ENCODE measurements at regions not wholly inside any gene's neighbourhood (a gene's known extent, or its start where the extent isn't known, plus 50 kb on each side); places are given as distances from the start of the nearest gene placed in this dataset.

- peaks cover 5% of the 10 kb centered on the region for H3K4me1 ChIP-seq (ENCODE audit: low read length)
- no peaks in the 10 kb centered on the region for H3K79me2 ChIP-seq (ENCODE audit: low read length)
- H3K4me3 ChIP-seq (ENCODE audit: low read length): no peak overlapping the region
- 0 out of 2 replicates have a peak overlapping the region, but pooled peaks have one; percentile 46 for H2AFZ ChIP-seq (ENCODE audit: low read depth, low read length)
- TF ChIP-seq, protein P1, sequence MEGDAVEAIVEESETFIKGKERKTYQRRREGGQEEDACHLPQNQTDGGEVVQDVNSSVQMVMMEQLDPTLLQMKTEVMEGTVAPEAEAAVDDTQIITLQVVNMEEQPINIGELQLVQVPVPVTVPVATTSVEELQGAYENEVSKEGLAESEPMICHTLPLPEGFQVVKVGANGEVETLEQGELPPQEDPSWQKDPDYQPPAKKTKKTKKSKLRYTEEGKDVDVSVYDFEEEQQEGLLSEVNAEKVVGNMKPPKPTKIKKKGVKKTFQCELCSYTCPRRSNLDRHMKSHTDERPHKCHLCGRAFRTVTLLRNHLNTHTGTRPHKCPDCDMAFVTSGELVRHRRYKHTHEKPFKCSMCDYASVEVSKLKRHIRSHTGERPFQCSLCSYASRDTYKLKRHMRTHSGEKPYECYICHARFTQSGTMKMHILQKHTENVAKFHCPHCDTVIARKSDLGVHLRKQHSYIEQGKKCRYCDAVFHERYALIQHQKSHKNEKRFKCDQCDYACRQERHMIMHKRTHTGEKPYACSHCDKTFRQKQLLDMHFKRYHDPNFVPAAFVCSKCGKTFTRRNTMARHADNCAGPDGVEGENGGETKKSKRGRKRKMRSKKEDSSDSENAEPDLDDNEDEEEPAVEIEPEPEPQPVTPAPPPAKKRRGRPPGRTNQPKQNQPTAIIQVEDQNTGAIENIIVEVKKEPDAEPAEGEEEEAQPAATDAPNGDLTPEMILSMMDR (IDR thresholded peaks at IDR 0.05; ENCODE audit: low read depth, low read length): peak; percentile 47
- TF ChIP-seq EZH2phosphoT487 (IDR thresholded peaks at IDR 0.05; ENCODE audit: low read depth): no peak
- H3K36me3 ChIP-seq (replicated peaks; ENCODE audit: low read depth, low read length): no peaks in the 10 kb centered on the region
- 0 out of 2 replicates have a peak overlapping the region, but pooled peaks have one; percentile 24 for H3K4me2 ChIP-seq (ENCODE audit: low read length)
- no peaks in the 10 kb centered on the region for H3K9me3 ChIP-seq (ENCODE audit: insufficient read depth, low read length)
- no peak overlapping the region for H3K27ac ChIP-seq (ENCODE audit: low read length)
- H4K20me1 ChIP-seq (ENCODE audit: insufficient read depth, low read length): no peaks in the 10 kb centered on the region
- H3K27me3 ChIP-seq (ENCODE audit: low read depth, low read length): no peaks in the 10 kb centered on the region
- H3K9ac ChIP-seq (ENCODE audit: low read length): no peak overlapping the region
These were observed 1365.8 kb upstream of the DIAPH2 start for GRCh38 chrX:95318882-95319281.

GRCh38 chrX:95325185-95325584, 1359.5 kb upstream of the DIAPH2 start:
- no peak for TF ChIP-seq EZH2phosphoT487 (IDR thresholded peaks at IDR 0.05; ENCODE audit: low read depth)
- TF ChIP-seq, protein P1 (IDR thresholded peaks at IDR 0.05; ENCODE audit: low read depth, low read length): peak; percentile 19
- no peak overlapping the region for H3K9ac ChIP-seq (ENCODE audit: low read length)
- H3K27me3 ChIP-seq (ENCODE audit: low read depth, low read length): no peaks in the 10 kb centered on the region
- H3K36me3 ChIP-seq (replicated peaks; ENCODE audit: low read depth, low read length): no peaks in the 10 kb centered on the region
- no peak overlapping the region for H3K27ac ChIP-seq (ENCODE audit: low read length)
- no peaks in the 10 kb centered on the region for H3K9me3 ChIP-seq (ENCODE audit: insufficient read depth, low read length)
- no peak overlapping the region for H3K4me3 ChIP-seq (ENCODE audit: low read length)
- H3K4me2 ChIP-seq (ENCODE audit: low read length): no peak overlapping the region
- H3K79me2 ChIP-seq (ENCODE audit: low read length): no peaks in the 10 kb centered on the region
- H2AFZ ChIP-seq (ENCODE audit: low read depth, low read length): no peak overlapping the region
- H3K4me1 ChIP-seq (ENCODE audit: low read length): no peaks in the 10 kb centered on the region
- no peaks in the 10 kb centered on the region for H4K20me1 ChIP-seq (ENCODE audit: insufficient read depth, low read length)

DNA sequence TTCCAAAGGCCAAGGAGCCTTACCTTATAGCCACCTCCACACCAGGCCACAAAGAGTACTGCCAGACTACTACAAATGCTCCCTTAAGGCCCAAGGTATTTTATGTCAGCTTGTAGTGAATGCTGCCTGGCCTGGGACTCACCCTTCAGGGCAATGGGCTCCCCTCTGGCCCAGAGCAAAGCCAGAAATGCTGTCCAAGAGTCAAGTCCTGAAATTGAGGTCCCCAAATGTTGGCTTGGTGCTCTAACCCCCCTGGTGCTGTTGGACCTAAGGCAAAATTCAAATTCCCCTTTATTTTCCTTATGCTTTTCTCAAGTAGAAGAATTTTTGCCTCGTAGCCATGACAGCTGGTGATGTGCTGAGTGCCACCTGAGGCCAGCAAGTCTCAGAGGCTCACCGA, 1354.3 kb upstream of the DIAPH2 start:
- Histone ChIP-seq H2AFZ (ENCODE audit: low read depth, low read length) (no peak overlapping the region), H3K4me3 (ENCODE audit: low read length) (no peak overlapping the region), H4K20me1 (ENCODE audit: insufficient read depth, low read length) (no peaks in the 10 kb centered on the region), H3K9me3 (ENCODE audit: insufficient read depth, low read length) (no peaks in the 10 kb centered on the region), H3K79me2 (ENCODE audit: low read length) (no peaks in the 10 kb centered on the region), H3K9ac (ENCODE audit: low read length) (no peak overlapping the region), H3K36me3 (replicated peaks; ENCODE audit: low read depth, low read length) (no peaks in the 10 kb centered on the region), H3K4me1 (ENCODE audit: low read length) (no peaks in the 10 kb centered on the region), H3K27ac (ENCODE audit: low read length) (no peak overlapping the region), H3K27me3 (ENCODE audit: low read depth, low read length) (no peaks in the 10 kb centered on the region), H3K4me2 (ENCODE audit: low read length) (no peak overlapping the region)
- TF ChIP-seq EZH2phosphoT487 (IDR thresholded peaks at IDR 0.05; ENCODE audit: low read depth): no peak
- TF ChIP-seq, protein P1 (IDR thresholded peaks at IDR 0.05; ENCODE audit: low read depth, low read length): no peak

DNA sequence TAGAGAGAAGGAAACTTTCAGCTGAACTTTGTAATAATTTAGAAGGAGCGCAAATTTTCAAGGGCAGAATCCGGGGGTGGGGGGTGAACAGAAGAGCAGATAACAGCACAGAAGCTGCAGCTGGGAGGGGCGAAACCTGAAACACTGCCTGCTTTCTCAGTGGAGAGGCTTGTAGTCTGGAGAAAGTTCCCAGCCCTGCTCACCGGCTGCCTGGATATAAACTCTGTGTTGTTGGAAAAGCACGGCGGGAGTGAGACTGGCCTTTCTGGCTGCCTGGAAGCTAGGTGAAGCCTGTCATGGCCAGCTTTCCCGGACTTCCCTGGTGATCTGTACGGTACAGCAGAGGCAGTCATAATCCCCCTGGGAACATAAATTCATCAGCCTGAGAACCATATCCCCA, 1352.1 kb upstream of the DIAPH2 start:
- Histone ChIP-seq H3K9ac (ENCODE audit: low read length) (no peak overlapping the region), H3K27ac (ENCODE audit: low read length) (no peak overlapping the region), H3K36me3 (replicated peaks; ENCODE audit: low read depth, low read length) (no peaks in the 10 kb centered on the region), H3K4me1 (ENCODE audit: low read length) (no peaks in the 10 kb centered on the region), H3K4me2 (ENCODE audit: low read length) (no peak overlapping the region), H2AFZ (ENCODE audit: low read depth, low read length) (no peak overlapping the region), H3K79me2 (ENCODE audit: low read length) (no peaks in the 10 kb centered on the region), H4K20me1 (ENCODE audit: insufficient read depth, low read length) (no peaks in the 10 kb centered on the region), H3K27me3 (ENCODE audit: low read depth, low read length) (no peaks in the 10 kb centered on the region), H3K4me3 (ENCODE audit: low read length) (no peak overlapping the region), H3K9me3 (ENCODE audit: insufficient read depth, low read length) (no peaks in the 10 kb centered on the region)
- no peak for TF ChIP-seq EZH2phosphoT487 (IDR thresholded peaks at IDR 0.05; ENCODE audit: low read depth)
- TF ChIP-seq, protein P1 (IDR thresholded peaks at IDR 0.05; ENCODE audit: low read depth, low read length): no peak
